WTC11 (cell line): ENCODE measurements at regions not wholly inside any gene's neighbourhood (a gene's known extent, or its start where the extent isn't known, plus 50 kb on each side); places are given as distances from the start of the nearest gene placed in this dataset.

Experiments
- AFF4 ChIP-seq: sonication (generic); formaldehyde crosslinking; IDR thresholded peaks from 2 replicates; pipeline ENCODE4 v1.8.1; 2023; ENCODE audit warnings: mild to moderate bottlenecking, missing genetic modification reagents, borderline replicate concordance
- ATF1 ChIP-seq: sonication (generic); formaldehyde crosslinking; IDR thresholded peaks from 2 replicates; pipeline ENCODE4 v1.8.1; 2023; ENCODE audit warnings: mild to moderate bottlenecking, moderate library complexity, missing genetic modification reagents
- CTCF ChIP-seq: fragments of 200-600 bp; IDR thresholded peaks from 2 replicates; pipeline ENCODE4 v1.8.0; 2022; ENCODE audit warnings: antibody characterized with exemption
- NFYB ChIP-seq: sonication (generic); formaldehyde crosslinking; conservative IDR thresholded peaks from 2 replicates; pipeline ENCODE4 v1.8.0; 2022; ENCODE audit warnings: low read depth, missing genetic modification reagents
- STAT6 ChIP-seq: sonication (generic); formaldehyde crosslinking; conservative IDR thresholded peaks from 2 replicates; pipeline ENCODE4 v1.8.1; 2023; ENCODE audit warnings: mild to moderate bottlenecking, low read depth, missing genetic modification reagents, moderate library complexity
- TP53 ChIP-seq: sonication (generic); formaldehyde crosslinking; IDR thresholded peaks from 2 replicates; pipeline ENCODE4 v1.8.1; 2023; ENCODE audit warnings: mild to moderate bottlenecking, missing genetic modification reagents
- USF1 ChIP-seq: sonication (generic); formaldehyde crosslinking; IDR thresholded peaks from 2 replicates; pipeline ENCODE4 v1.8.0; 2022; ENCODE audit warnings: mild to moderate bottlenecking, missing genetic modification reagents
- ZNF532 ChIP-seq: fragments of 250-450 bp; sonication (Bioruptor Pico); IDR thresholded peaks from 2 replicates; pipeline ENCODE4 v1.9.0; 2021; ENCODE audit warnings: mild to moderate bottlenecking, borderline replicate concordance

GRCh38 chr10:113390896-113391295 is 162.0 kb upstream of the HABP2 start:
- no peak for TF ChIP-seq ATF1
- TF ChIP-seq ZNF532 (CRISPR knock-in tag) = no peak
- no peak for TF ChIP-seq CTCF
- TF ChIP-seq NFYB (CRISPR knock-in tag) = no peak
- TF ChIP-seq USF1 (CRISPR knock-in tag) = no peak
- TF ChIP-seq TP53 = no peak
- no peak for TF ChIP-seq AFF4 (CRISPR knock-in tag)
- TF ChIP-seq STAT6 (CRISPR knock-in tag) = no peak
